ENCODE measurements at regions not wholly inside any gene's neighbourhood (a gene's known extent, or its start where the extent isn't known, plus 50 kb on each side); places are given as distances from the start of the nearest gene placed in this dataset.

GRCh38 chr4:127194281-127194680, 438.5 kb upstream of the INTU start:
- Histone ChIP-seq H3K9me3 (ENCODE audit: control insufficient read depth, insufficient read depth, low read length) (no peaks in the 10 kb centered on the region), H3K4me3 (ENCODE audit: low read depth, low read length) (no peak overlapping the region), H3K36me3 (ENCODE audit: control insufficient read depth, insufficient read depth, low read length) (peaks cover 2% of the 10 kb centered on the region), H3K9ac (ENCODE audit: low read depth, low read length) (no peak overlapping the region), H3K4me1 (ENCODE audit: control insufficient read depth, insufficient read depth, low read length) (no peaks in the 10 kb centered on the region), H3K27me3 (ENCODE audit: control insufficient read depth, insufficient read depth, low read length) (no peaks in the 10 kb centered on the region)

- H3K4me3 ChIP-seq (ENCODE audit: low read depth, low read length), result no peak overlapping the region
- H3K36me3 ChIP-seq (ENCODE audit: control insufficient read depth, insufficient read depth, low read length), result peaks cover 2% of the 10 kb centered on the region
- H3K9ac ChIP-seq (ENCODE audit: low read depth, low read length), result no peak overlapping the region
- H3K9me3 ChIP-seq (ENCODE audit: control insufficient read depth, insufficient read depth, low read length), result no peaks in the 10 kb centered on the region
- no peaks in the 10 kb centered on the region for H3K4me1 ChIP-seq (ENCODE audit: control insufficient read depth, insufficient read depth, low read length)
- no peaks in the 10 kb centered on the region for H3K27me3 ChIP-seq (ENCODE audit: control insufficient read depth, insufficient read depth, low read length)
Measured at GRCh38 chr4:127196655-127197352, 436.0 kb upstream of the INTU start.

GRCh38 chr4:127203562-127204200, 429.1 kb upstream of the INTU start:
- Histone ChIP-seq H3K27me3 (ENCODE audit: control insufficient read depth, insufficient read depth, low read length) (no peaks in the 10 kb centered on the region), H3K4me1 (ENCODE audit: control insufficient read depth, insufficient read depth, low read length) (peaks cover 8% of the 10 kb centered on the region), H3K9me3 (ENCODE audit: control insufficient read depth, insufficient read depth, low read length) (no peaks in the 10 kb centered on the region), H3K36me3 (ENCODE audit: control insufficient read depth, insufficient read depth, low read length) (no peaks in the 10 kb centered on the region), H3K4me3 (ENCODE audit: low read depth, low read length) (no peak overlapping the region), H3K9ac (ENCODE audit: low read depth, low read length) (no peak overlapping the region)

- no peak overlapping the region for H3K9ac ChIP-seq (ENCODE audit: low read depth, low read length)
- no peaks in the 10 kb centered on the region for H3K27me3 ChIP-seq (ENCODE audit: control insufficient read depth, insufficient read depth, low read length)
- no peak overlapping the region for H3K4me3 ChIP-seq (ENCODE audit: low read depth, low read length)
- peaks cover 8% of the 10 kb centered on the region for H3K4me1 ChIP-seq (ENCODE audit: control insufficient read depth, insufficient read depth, low read length)
- H3K9me3 ChIP-seq (ENCODE audit: control insufficient read depth, insufficient read depth, low read length), result no peaks in the 10 kb centered on the region
- no peaks in the 10 kb centered on the region for H3K36me3 ChIP-seq (ENCODE audit: control insufficient read depth, insufficient read depth, low read length)
Measured at GRCh38 chr4:127204322-127204721, 428.4 kb upstream of the INTU start.

- no peak overlapping the region for H3K4me3 ChIP-seq (ENCODE audit: low read depth, low read length)
- no peak overlapping the region for H3K9ac ChIP-seq (ENCODE audit: low read depth, low read length)
- no peaks in the 10 kb centered on the region for H3K36me3 ChIP-seq (ENCODE audit: control insufficient read depth, insufficient read depth, low read length)
- no peaks in the 10 kb centered on the region for H3K9me3 ChIP-seq (ENCODE audit: control insufficient read depth, insufficient read depth, low read length)
- H3K4me1 ChIP-seq (ENCODE audit: control insufficient read depth, insufficient read depth, low read length), result no peaks in the 10 kb centered on the region
- no peaks in the 10 kb centered on the region for H3K27me3 ChIP-seq (ENCODE audit: control insufficient read depth, insufficient read depth, low read length)
Measured at GRCh38 chr4:127209580-127210095, 423.1 kb upstream of the INTU start.

- no peaks in the 10 kb centered on the region for H3K36me3 ChIP-seq (ENCODE audit: control insufficient read depth, insufficient read depth, low read length)
- H3K4me1 ChIP-seq (ENCODE audit: control insufficient read depth, insufficient read depth, low read length), result no peaks in the 10 kb centered on the region
- H3K27me3 ChIP-seq (ENCODE audit: control insufficient read depth, insufficient read depth, low read length), result no peaks in the 10 kb centered on the region
- no peak overlapping the region for H3K4me3 ChIP-seq (ENCODE audit: low read depth, low read length)
- no peaks in the 10 kb centered on the region for H3K9me3 ChIP-seq (ENCODE audit: control insufficient read depth, insufficient read depth, low read length)
- H3K9ac ChIP-seq (ENCODE audit: low read depth, low read length), result no peak overlapping the region
Measured at GRCh38 chr4:127210893-127211649, 421.7 kb upstream of the INTU start.

- Histone ChIP-seq H3K27me3 (ENCODE audit: control insufficient read depth, insufficient read depth, low read length) (no peaks in the 10 kb centered on the region), H3K4me1 (ENCODE audit: control insufficient read depth, insufficient read depth, low read length) (no peaks in the 10 kb centered on the region), H3K9me3 (ENCODE audit: control insufficient read depth, insufficient read depth, low read length) (no peaks in the 10 kb centered on the region), H3K4me3 (ENCODE audit: low read depth, low read length) (no peak overlapping the region), H3K36me3 (ENCODE audit: control insufficient read depth, insufficient read depth, low read length) (no peaks in the 10 kb centered on the region), H3K9ac (ENCODE audit: low read depth, low read length) (no peak overlapping the region)
Measured at GRCh38 chr4:127211650-127212560, 420.9 kb upstream of the INTU start.

- H3K9me3 ChIP-seq (ENCODE audit: control insufficient read depth, insufficient read depth, low read length), result no peaks in the 10 kb centered on the region
- H3K4me1 ChIP-seq (ENCODE audit: control insufficient read depth, insufficient read depth, low read length), result no peaks in the 10 kb centered on the region
- H3K9ac ChIP-seq (ENCODE audit: low read depth, low read length), result no peak overlapping the region
- H3K27me3 ChIP-seq (ENCODE audit: control insufficient read depth, insufficient read depth, low read length), result no peaks in the 10 kb centered on the region
- H3K4me3 ChIP-seq (ENCODE audit: low read depth, low read length), result no peak overlapping the region
- no peaks in the 10 kb centered on the region for H3K36me3 ChIP-seq (ENCODE audit: control insufficient read depth, insufficient read depth, low read length)
Measured at GRCh38 chr4:127212701-127213100, 420.1 kb upstream of the INTU start.

GRCh38 chr4:127214016-127214415, 418.7 kb upstream of the INTU start:
- Histone ChIP-seq H3K27me3 (ENCODE audit: control insufficient read depth, insufficient read depth, low read length) (no peaks in the 10 kb centered on the region), H3K4me1 (ENCODE audit: control insufficient read depth, insufficient read depth, low read length) (no peaks in the 10 kb centered on the region), H3K9ac (ENCODE audit: low read depth, low read length) (no peak overlapping the region), H3K4me3 (ENCODE audit: low read depth, low read length) (no peak overlapping the region), H3K9me3 (ENCODE audit: control insufficient read depth, insufficient read depth, low read length) (no peaks in the 10 kb centered on the region), H3K36me3 (ENCODE audit: control insufficient read depth, insufficient read depth, low read length) (no peaks in the 10 kb centered on the region)

- no peak overlapping the region for H3K9ac ChIP-seq (ENCODE audit: low read depth, low read length)
- H3K4me3 ChIP-seq (ENCODE audit: low read depth, low read length), result no peak overlapping the region
- H3K27me3 ChIP-seq (ENCODE audit: control insufficient read depth, insufficient read depth, low read length), result no peaks in the 10 kb centered on the region
- no peaks in the 10 kb centered on the region for H3K9me3 ChIP-seq (ENCODE audit: control insufficient read depth, insufficient read depth, low read length)
- H3K36me3 ChIP-seq (ENCODE audit: control insufficient read depth, insufficient read depth, low read length), result no peaks in the 10 kb centered on the region
- H3K4me1 ChIP-seq (ENCODE audit: control insufficient read depth, insufficient read depth, low read length), result no peaks in the 10 kb centered on the region
Measured at GRCh38 chr4:127214931-127215330, 417.8 kb upstream of the INTU start.

- Histone ChIP-seq H3K9me3 (ENCODE audit: control insufficient read depth, insufficient read depth, low read length) (no peaks in the 10 kb centered on the region), H3K9ac (ENCODE audit: low read depth, low read length) (no peak overlapping the region), H3K4me1 (ENCODE audit: control insufficient read depth, insufficient read depth, low read length) (no peaks in the 10 kb centered on the region), H3K36me3 (ENCODE audit: control insufficient read depth, insufficient read depth, low read length) (no peaks in the 10 kb centered on the region), H3K4me3 (ENCODE audit: low read depth, low read length) (no peak overlapping the region), H3K27me3 (ENCODE audit: control insufficient read depth, insufficient read depth, low read length) (no peaks in the 10 kb centered on the region)
Measured at GRCh38 chr4:127217586-127218229, 415.0 kb upstream of the INTU start.
